GM18861 (cell line): ENCODE measurements at regions not wholly inside any gene's neighbourhood (a gene's known extent, or its start where the extent isn't known, plus 50 kb on each side); places are given as distances from the start of the nearest gene placed in this dataset.
"Not testable (repeated sequence)": the region's sequence is repeated elsewhere in the genome, so short reads cannot be mapped to it uniquely, and the experiment has no call there.

ENCODE experiments used
- ATAC-seq: cut with Tn5 transposase; IDR thresholded peaks from one replicate; pipeline ENCODE4 v1.9.1; 2021; ENCODE audit not compliant: unreplicated experiment

- no peak for ATAC-seq
Measured at GRCh38 chr7:124254396-124254795, 221.5 kb upstream of the TMEM229A start.

GRCh38 chr7:124251636-124252035, 218.8 kb upstream of the TMEM229A start:
- no peak for ATAC-seq

- no peak for ATAC-seq
Measured at GRCh38 chr7:124250297-124251034, 217.6 kb upstream of the TMEM229A start.

GRCh38 chr7:124247691-124248090, 214.8 kb upstream of the TMEM229A start:
- ATAC-seq: no peak

- no peak for ATAC-seq
Measured at GRCh38 chr7:124246262-124246863, 213.5 kb upstream of the TMEM229A start.

- ATAC-seq: not testable (repeated sequence)
Measured at GRCh38 chr7:124244469-124244868, 211.6 kb upstream of the TMEM229A start.

GRCh38 chr7:124219681-124220080, 186.8 kb upstream of the TMEM229A start:
- ATAC-seq: no peak

GRCh38 chr7:124208642-124209041, 175.8 kb upstream of the TMEM229A start:
- ATAC-seq: no peak

GRCh38 chr7:124208173-124208572, 175.3 kb upstream of the TMEM229A start:
- no peak for ATAC-seq

GRCh38 chr7:124205526-124205925, 172.7 kb upstream of the TMEM229A start:
- no peak for ATAC-seq

GRCh38 chr7:124202546-124202945, 169.7 kb upstream of the TMEM229A start:
- no peak for ATAC-seq

GRCh38 chr7:124201768-124202349, 169.0 kb upstream of the TMEM229A start:
- no peak for ATAC-seq

- ATAC-seq: no peak
Measured at GRCh38 chr7:124196519-124196918, 163.7 kb upstream of the TMEM229A start.

GRCh38 chr7:124192885-124193284, 160.0 kb upstream of the TMEM229A start:
- ATAC-seq: no peak

- ATAC-seq: no peak
Measured at GRCh38 chr7:124191713-124192112, 158.8 kb upstream of the TMEM229A start.

GRCh38 chr7:124191030-124191429, 158.2 kb upstream of the TMEM229A start:
- no peak for ATAC-seq

GRCh38 chr7:124188576-124188975, 155.7 kb upstream of the TMEM229A start:
- ATAC-seq: no peak

- ATAC-seq: no peak
Measured at GRCh38 chr7:124187962-124188361, 155.1 kb upstream of the TMEM229A start.

GRCh38 chr7:124183649-124184048, 150.8 kb upstream of the TMEM229A start:
- no peak for ATAC-seq

GRCh38 chr7:124179641-124180040, 146.8 kb upstream of the TMEM229A start:
- ATAC-seq: no peak

- ATAC-seq: no peak
Measured at GRCh38 chr7:124177891-124178290, 145.0 kb upstream of the TMEM229A start.

GRCh38 chr7:124171812-124172211, 138.9 kb upstream of the TMEM229A start:
- not testable (repeated sequence) for ATAC-seq
